ENCODE measurements at regions not wholly inside any gene's neighbourhood (a gene's known extent, or its start where the extent isn't known, plus 50 kb on each side); places are given as distances from the start of the nearest gene placed in this dataset.

DNA sequence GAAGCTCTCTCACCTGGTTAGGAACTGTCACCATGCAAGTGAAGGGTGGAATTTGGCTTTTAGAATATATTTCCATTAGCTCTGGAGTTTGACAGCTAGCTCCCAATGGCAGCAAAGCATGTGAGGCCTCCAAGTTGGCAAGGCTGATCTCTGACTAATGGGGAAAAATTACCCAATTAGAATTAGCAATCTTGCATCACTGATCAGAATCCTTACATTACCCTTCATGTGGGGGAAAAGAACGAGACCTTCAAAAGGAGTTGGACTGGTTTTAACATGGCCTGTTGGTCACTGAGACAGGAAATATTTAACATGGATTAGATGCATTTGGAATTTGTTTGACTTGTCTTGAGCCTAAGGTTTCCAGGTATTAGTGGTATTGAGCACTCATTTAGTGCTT is 192.3 kb upstream of the GDNF start:
- ATAC-seq (replicated peaks in 6 of 8), result no peak
- WGBS, 10 experiments, result 40 to 89% (median 63%) methylated on average over 1 of the region's 1 CpG; no CpG with 5 or more reads in 1 of the 10 experiments
- Histone ChIP-seq H3K4me3 (no peak overlapping the region), H3K27ac (no peak overlapping the region), H3K4me1 (replicated peaks in 1 of 2) (no peaks in the 10 kb centered on the region)
- in situ Hi-C loops (cut with MboI; ENCODE audit: low pct_unique_long_range_greater_than_20kb in 2 of 9, low sequenced_read_pairs in 9 of 9, unreplicated experiment in 9 of 9), result no loop called here

DNA sequence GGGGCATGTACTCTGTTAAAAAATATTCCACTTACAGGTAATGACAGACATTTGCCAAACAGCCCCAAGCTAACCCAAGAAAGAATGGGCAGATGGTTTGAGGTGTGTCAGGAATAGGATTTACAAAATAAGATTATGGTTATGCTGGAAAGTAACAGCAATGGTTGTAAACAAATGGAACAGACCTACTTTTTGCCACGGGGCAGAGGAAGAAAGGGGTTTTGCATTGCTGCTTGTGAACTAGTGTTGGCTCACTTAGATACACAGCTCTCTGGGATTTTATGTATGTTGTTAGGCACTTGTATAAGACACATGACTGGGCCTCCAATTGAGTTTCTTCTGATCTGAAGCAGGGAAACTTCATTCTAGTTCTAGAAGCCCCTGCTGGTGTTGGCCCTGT is 191.5 kb upstream of the GDNF start:
- WGBS, 10 experiments, result 0 to 100% (median 75%) methylated on average over 1 of the region's 1 CpG; no CpG with 5 or more reads in 3 of the 10 experiments
- peak in 3 of 8 experiments; percentile 56 to 77 (median 62) for ATAC-seq (replicated peaks in 6 of 8)
- in situ Hi-C loops (cut with MboI; ENCODE audit: low pct_unique_long_range_greater_than_20kb in 2 of 9, low sequenced_read_pairs in 9 of 9, unreplicated experiment in 9 of 9), result no loop called here
- Histone ChIP-seq H3K4me3 (no peak overlapping the region), H3K27ac (no peak overlapping the region), H3K4me1 (replicated peaks in 1 of 2) (no peaks in the 10 kb centered on the region)

DNA sequence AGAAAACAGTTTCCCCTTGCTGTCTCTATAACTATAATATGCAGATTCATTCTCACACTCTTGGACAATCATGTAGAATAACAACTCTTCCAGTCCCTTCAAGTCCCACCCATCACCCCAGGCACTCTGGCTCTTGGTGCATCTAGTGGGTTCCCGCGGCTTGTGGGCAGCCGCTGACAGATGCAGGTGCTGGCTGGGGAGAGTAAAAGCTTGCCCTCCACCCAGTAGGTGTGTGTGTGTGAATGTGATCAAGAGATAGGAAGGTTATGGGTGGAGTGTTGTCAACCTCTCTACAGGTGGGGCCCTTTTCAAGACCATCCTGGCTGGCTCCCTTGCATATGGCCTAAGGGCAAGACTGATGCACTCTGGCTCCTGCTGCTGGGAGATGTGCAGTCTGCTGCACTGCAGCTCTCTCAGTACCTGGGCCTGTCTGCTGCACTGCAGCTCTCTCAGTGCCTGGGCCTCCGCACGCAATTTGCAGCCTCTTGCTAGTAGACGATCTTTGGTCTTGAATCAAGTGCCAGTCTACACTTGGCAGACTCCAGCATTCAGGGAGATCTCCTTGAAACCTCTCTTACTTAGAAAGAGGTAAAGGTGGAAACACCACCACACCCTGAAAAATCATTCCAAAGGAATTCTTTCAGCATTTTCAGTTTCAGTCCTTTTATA is 189.7 kb upstream of the GDNF start:
- peak in 3 of 8 experiments; percentile 18 to 66 (median 37) for ATAC-seq (replicated peaks in 6 of 8)
- Histone ChIP-seq H3K4me3 (no peak overlapping the region), H3K27ac (no peak overlapping the region), H3K4me1 (replicated peaks in 1 of 2) (no peaks in the 10 kb centered on the region)
- in situ Hi-C loops (cut with MboI; ENCODE audit: low pct_unique_long_range_greater_than_20kb in 2 of 9, low sequenced_read_pairs in 9 of 9, unreplicated experiment in 9 of 9), result no loop called here
- WGBS, 10 experiments, result 80 to 100% (median 95%) methylated on average over 1 to 6 of the region's 6 CpGs; no CpG with 5 or more reads in 5 of the 10 experiments

DNA sequence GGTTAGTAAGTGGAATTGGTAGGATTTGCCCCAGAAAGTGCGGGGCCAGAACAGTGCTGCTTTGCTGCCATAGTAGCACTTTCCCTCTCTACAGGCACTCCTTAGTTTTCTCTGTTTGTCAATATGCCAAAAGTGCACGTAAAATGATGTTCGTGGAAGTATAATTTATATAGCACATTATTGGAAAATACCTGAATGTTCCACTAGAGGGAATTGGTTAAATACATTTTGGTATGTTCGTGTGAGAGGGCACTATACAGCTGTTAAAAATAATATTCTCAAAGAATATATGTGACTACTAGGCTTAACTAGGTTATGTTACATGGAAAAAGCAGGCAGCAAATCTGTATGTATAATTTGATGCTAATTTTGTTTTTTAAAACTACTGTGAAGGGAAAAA is 184.0 kb upstream of the GDNF start:
- Histone ChIP-seq H3K4me1 (replicated peaks in 1 of 2) (no peaks in the 10 kb centered on the region), H3K4me3 (no peak overlapping the region), H3K27ac (no peak overlapping the region)
- 4 to 100% (median 50%) methylated on average over 1 to 4 of the region's 4 CpGs; no CpG with 5 or more reads in 2 of the 10 experiments for WGBS, 10 experiments
- in situ Hi-C loops (cut with MboI; ENCODE audit: low pct_unique_long_range_greater_than_20kb in 2 of 9, low sequenced_read_pairs in 9 of 9, unreplicated experiment in 9 of 9), result loop anchor here in 1 of 9 experiments (25.0 kb wide), 2 partner anchors 164 to 186 kb away; partner anchors contain the start of gene GDNF
- no peak for ATAC-seq (replicated peaks in 6 of 8)

DNA sequence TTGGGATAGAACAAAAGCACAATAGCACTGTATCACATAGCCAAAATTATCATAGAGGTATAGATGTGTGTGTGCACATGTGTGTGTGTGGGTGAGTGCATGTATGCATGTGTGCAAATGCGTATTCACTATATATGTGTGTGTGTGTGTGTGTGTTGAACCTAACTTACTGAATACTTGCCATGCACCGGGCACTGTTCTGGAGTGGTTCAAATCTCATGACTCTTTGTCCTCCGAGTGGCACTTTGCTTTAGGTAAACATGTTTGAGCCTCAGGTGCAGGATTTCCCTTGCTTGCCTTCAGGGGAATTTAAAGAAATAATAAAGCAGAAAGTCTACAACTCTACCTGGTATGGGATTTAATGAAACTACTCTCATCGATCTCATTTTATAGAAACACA is 183.5 kb upstream of the GDNF start:
- 14 to 100% (median 94%) methylated on average over 1 to 3 of the region's 4 CpGs; no CpG with 5 or more reads in 3 of the 10 experiments for WGBS, 10 experiments
- H3K27ac ChIP-seq, result no peak overlapping the region
- H3K4me1 ChIP-seq (replicated peaks in 1 of 2), result no peaks in the 10 kb centered on the region
- ATAC-seq (replicated peaks in 6 of 8), result no peak
- in situ Hi-C loops (cut with MboI; ENCODE audit: low pct_unique_long_range_greater_than_20kb in 2 of 9, low sequenced_read_pairs in 9 of 9, unreplicated experiment in 9 of 9), result loop anchor here in 1 of 9 experiments (25.0 kb wide), 2 partner anchors 164 to 186 kb away; partner anchors contain the start of gene GDNF
- H3K4me3 ChIP-seq, result no peak overlapping the region

DNA sequence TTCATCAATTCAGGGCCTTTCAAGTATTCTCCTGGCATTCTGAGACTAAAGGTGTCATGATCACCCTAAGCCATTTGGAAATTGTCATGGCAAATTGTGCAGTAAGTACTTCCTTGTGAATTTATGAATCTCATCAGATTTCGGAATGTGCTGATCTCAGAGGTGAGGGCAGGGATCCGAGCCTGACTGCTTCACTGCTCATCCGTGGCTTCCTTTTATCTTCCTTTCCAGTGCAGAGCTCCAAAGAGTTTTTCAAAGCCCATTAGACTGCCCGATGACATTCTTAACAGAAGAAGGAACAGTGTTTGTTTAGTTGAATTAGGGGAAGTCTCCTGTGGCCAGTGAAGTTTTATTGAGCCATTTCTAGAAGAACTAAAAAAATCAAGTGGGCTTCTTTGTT is 182.8 kb upstream of the GDNF start:
- no peak overlapping the region for H3K27ac ChIP-seq
- no peaks in the 10 kb centered on the region for H3K4me1 ChIP-seq (replicated peaks in 1 of 2)
- H3K4me3 ChIP-seq, result no peak overlapping the region
- no peak for ATAC-seq (replicated peaks in 6 of 8)
- 0 to 70% (median 50%) methylated on average over 1 to 4 of the region's 4 CpGs; no CpG with 5 or more reads in 2 of the 10 experiments for WGBS, 10 experiments
- in situ Hi-C loops (cut with MboI; ENCODE audit: low pct_unique_long_range_greater_than_20kb in 2 of 9, low sequenced_read_pairs in 9 of 9, unreplicated experiment in 9 of 9), result loop anchor here in 1 of 9 experiments (25.0 kb wide), 2 partner anchors 165 to 185 kb away; partner anchors contain the start of gene GDNF

DNA sequence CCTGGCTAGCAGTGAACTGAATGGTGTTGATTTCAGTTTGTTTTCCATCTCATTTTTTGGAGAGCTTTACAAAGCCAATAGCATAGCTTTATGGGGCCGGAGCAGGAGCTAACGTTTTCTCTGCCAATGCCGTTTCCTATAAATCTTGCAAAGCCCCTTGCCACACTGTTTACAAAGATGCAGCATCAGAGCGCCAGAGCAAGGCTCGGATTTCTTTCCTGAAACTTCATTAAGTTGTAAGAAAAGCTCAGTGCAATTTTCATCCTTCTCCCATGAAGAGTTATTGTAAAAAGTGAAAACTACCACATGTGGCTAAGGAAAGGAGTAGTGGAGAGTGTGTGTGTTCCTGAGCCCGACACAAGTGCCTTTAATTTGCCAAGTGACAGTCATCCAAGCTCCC is 178.2 kb upstream of the GDNF start:
- in situ Hi-C loops (cut with MboI; ENCODE audit: low pct_unique_long_range_greater_than_20kb in 2 of 9, low sequenced_read_pairs in 9 of 9, unreplicated experiment in 9 of 9), result loop anchor here in 1 of 9 experiments (25.0 kb wide), 2 partner anchors 169 to 181 kb away; partner anchors contain the start of gene GDNF
- no peaks in the 10 kb centered on the region for H3K4me1 ChIP-seq (replicated peaks in 1 of 2)
- H3K4me3 ChIP-seq, result no peak overlapping the region
- H3K27ac ChIP-seq, result no peak overlapping the region
- WGBS, 10 experiments, result 0 to 100% (median 57%) methylated on average over 1 to 6 of the region's 6 CpGs
- no peak for ATAC-seq (replicated peaks in 6 of 8)

DNA sequence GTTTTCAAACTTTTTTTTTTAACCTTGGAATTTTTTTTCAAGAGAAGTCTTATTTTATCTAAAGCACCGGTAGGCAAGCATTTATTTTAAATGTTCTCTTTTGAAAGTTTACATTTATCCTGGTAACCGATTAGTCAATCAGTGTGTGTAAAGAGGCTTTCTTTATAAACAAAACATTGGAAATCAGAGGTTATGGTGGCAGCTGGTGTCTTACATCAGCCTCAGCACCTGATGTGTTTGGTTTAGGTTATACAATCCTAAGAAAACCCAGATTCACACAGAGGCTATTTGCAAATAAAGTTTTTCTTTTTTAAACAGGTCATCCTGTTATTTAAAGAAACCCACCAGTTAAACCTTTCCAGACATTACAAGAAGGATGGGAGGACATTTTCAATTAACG is 173.3 kb upstream of the GDNF start:
- H3K27ac ChIP-seq, result no peak overlapping the region
- H3K4me1 ChIP-seq (replicated peaks in 1 of 2), result no peaks in the 10 kb centered on the region
- H3K4me3 ChIP-seq, result no peak overlapping the region
- no peak for ATAC-seq (replicated peaks in 6 of 8)
- 0 to 100% (median 75%) methylated on average over 1 to 3 of the region's 3 CpGs for WGBS, 10 experiments
- in situ Hi-C loops (cut with MboI; ENCODE audit: low pct_unique_long_range_greater_than_20kb in 2 of 9, low sequenced_read_pairs in 9 of 9, unreplicated experiment in 9 of 9), result loop anchor here in 1 of 9 experiments (25.0 kb wide), 2 partner anchors 174 to 176 kb away; partner anchors contain the start of gene GDNF

DNA sequence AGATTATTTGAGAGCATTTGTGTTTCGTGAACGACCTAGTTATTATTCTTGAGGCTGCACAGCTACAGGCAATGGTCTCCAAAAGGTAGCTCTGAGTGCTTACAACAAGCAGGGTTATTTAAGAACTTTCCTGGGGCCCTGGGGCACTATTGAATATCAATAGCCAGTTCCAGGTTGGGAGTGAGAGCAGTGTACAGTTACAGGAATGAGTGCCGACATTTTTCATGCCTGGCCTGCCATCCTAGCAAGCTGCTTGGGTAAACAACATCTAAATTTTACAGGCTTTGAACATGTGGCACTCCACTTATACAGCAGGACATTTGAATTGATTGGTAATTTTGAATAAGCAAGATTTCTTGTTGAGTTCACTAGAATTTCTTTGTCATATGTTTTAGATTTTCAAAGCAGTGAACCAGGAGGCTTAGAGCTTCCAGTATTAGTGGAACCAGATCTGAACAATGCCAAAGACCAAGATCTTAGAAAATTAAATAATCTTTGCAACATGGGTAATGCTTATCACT is 171.9 kb upstream of the GDNF start:
- ATAC-seq (replicated peaks in 6 of 8), result peak in 2 of 8 experiments; percentile 46 to 50
- whole genome bisulfite sequencing, 10 experiments, result 0 to 80% (median 61%) methylated on average over 1 to 3 of the region's 3 CpGs; no CpG with 5 or more reads in 2 of the 10 experiments
- no peak overlapping the region for H3K4me3 ChIP-seq
- in situ Hi-C loops (cut with MboI; ENCODE audit: low pct_unique_long_range_greater_than_20kb in 2 of 9, low sequenced_read_pairs in 9 of 9, unreplicated experiment in 9 of 9), result loop anchor here in 1 of 9 experiments (25.0 kb wide), 2 partner anchors 174 to 176 kb away; partner anchors contain the start of gene GDNF
- H3K4me1 ChIP-seq (replicated peaks in 1 of 2), result no peaks in the 10 kb centered on the region
- H3K27ac ChIP-seq, result no peak overlapping the region

DNA sequence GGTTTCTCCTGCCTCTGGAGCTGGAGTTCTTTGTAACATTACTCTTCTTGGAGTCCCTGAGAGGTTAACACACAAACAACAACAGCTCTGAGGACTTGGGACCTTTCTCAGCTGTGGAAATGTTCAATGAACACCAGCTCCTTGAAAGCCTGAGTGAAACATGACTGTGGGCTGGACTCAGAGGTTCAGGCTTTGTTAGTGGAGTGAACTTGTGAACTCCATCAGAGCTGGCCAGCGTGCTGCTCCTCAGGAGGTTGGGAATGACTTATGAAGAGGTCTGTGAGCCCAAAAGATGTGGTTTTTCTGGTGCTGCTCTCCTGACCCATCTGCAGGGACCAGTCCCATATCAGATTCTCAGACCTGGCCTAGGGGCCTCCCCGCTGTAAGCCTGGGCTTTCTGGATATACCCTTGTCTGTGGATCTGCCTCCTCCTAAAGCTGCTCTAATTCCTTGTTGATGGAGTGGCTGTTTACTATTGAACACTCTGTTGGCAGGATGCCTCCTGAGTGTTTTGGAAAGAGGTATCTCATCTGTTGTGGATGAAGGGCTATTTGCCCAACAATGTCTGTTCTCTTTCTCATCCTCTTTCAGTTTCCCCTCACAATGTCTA is 170.0 kb upstream of the GDNF start:
- no peak for ATAC-seq (replicated peaks in 6 of 8)
- Histone ChIP-seq H3K4me3 (no peak overlapping the region), H3K27ac (no peak overlapping the region), H3K4me1 (replicated peaks in 1 of 2) (no peaks in the 10 kb centered on the region)
- in situ Hi-C loops (cut with MboI; ENCODE audit: low pct_unique_long_range_greater_than_20kb in 2 of 9, low sequenced_read_pairs in 9 of 9, unreplicated experiment in 9 of 9), result loop anchor here in 1 of 9 experiments (25.0 kb wide), 2 partner anchors 173 to 177 kb away; partner anchors contain the start of gene GDNF
- WGBS, 10 experiments, result 53 to 83% (median 60%) methylated on average over 1 to 2 of the region's 2 CpGs; no CpG with 5 or more reads in 7 of the 10 experiments

DNA sequence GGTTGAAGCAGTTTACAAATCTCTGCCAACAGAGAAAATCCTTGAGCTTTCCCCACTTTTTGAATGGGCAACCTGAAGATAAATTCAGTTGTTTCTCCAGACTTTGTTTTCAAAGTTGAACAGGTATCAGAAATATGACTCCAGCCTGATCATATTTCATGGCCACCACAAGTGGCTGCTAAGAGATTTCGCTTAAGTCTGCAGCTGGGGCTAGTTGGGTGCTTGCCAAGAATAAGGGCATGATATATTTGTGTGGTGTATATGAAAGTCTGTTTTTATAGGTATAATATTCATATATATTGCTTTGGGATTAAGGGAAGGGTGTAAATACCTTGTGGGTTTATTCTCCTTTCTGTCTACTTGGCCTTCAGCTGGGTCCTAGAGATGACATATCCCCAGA is 168.4 kb upstream of the GDNF start:
- Histone ChIP-seq H3K4me3 (no peak overlapping the region), H3K4me1 (replicated peaks in 1 of 2) (no peaks in the 10 kb centered on the region), H3K27ac (no peak overlapping the region)
- 56 to 100% (median 83%) methylated on average over 1 of the region's 1 CpG; no CpG with 5 or more reads in 5 of the 10 experiments for WGBS, 10 experiments
- in situ Hi-C loops (cut with MboI; ENCODE audit: low pct_unique_long_range_greater_than_20kb in 2 of 9, low sequenced_read_pairs in 9 of 9, unreplicated experiment in 9 of 9), result loop anchor here in 1 of 9 experiments (25.0 kb wide), 2 partner anchors 171 to 179 kb away; partner anchors contain the start of gene GDNF
- no peak for ATAC-seq (replicated peaks in 6 of 8)

DNA sequence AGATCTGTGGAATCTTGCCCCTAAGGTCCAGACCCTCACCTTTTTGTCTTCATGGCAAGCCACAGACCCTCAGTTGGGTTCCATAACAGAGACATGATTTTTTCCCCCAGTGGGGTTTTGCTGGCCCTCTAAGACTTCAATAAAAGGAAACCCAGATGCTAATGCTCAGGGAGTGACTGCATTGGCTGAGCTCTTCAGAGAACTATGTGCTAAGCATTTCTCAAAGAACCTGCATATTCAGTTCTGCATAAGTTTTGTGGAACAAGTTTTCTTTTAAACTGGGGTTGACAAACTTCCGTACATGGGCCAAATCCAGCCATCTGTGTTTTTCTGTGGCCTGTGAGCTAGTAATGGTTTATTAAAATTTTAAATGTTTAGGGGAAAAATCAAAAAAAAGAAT is 159.8 kb upstream of the GDNF start:
- 0 to 100% (median 36%) methylated on average over 1 of the region's 1 CpG; no CpG with 5 or more reads in 2 of the 10 experiments for WGBS, 10 experiments
- ATAC-seq (replicated peaks in 6 of 8), result peak in 3 of 8 experiments; percentile 33 to 97 (median 97)
- in situ Hi-C loops (cut with MboI; ENCODE audit: low pct_unique_long_range_greater_than_20kb in 2 of 9, low sequenced_read_pairs in 9 of 9, unreplicated experiment in 9 of 9), result no loop called here
- Histone ChIP-seq H3K27ac (no peak overlapping the region), H3K4me1 (replicated peaks in 1 of 2) (no peaks in the 10 kb centered on the region), H3K4me3 (no peak overlapping the region)

DNA sequence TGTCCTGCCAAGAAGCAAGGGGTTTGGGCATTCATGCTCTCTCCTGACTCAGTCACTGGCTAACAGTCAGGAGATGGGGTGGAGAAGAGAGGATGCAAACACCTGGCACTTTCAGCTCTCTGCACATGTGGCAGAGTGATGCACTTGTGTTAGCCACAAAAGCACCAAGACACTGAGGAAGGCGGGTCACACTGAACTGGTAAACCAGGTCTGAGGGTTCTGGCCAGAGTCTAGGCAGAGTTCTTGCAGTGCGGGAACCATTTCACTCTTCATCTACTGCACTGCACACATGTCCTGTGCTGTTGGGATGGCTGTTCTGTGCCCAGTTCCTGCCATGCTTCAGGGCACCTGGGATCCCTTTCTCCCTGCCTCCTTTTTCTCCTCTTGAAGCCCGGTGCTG is 157.1 kb upstream of the GDNF start:
- no peaks in the 10 kb centered on the region for H3K4me1 ChIP-seq (replicated peaks in 1 of 2)
- H3K4me3 ChIP-seq, result no peak overlapping the region
- in situ Hi-C loops (cut with MboI; ENCODE audit: low pct_unique_long_range_greater_than_20kb in 2 of 9, low sequenced_read_pairs in 9 of 9, unreplicated experiment in 9 of 9), result no loop called here
- no peak for ATAC-seq (replicated peaks in 6 of 8)
- no peak overlapping the region for H3K27ac ChIP-seq
- WGBS, 10 experiments, result 90 to 100% (median 95%) methylated on average over 1 to 3 of the region's 3 CpGs; no CpG with 5 or more reads in 6 of the 10 experiments
